K562 (cell line): ENCODE measurements at regions not wholly inside any gene's neighbourhood (a gene's known extent, or its start where the extent isn't known, plus 50 kb on each side); places are given as distances from the start of the nearest gene placed in this dataset.

Experiments used
- ATAC-seq: fragments of 200-7000 bp; cut with Tn5 transposase; 3 replicates; pipeline ENCODE4 v1.9.1; 2020; ENCODE audit warnings: moderate library complexity
- BruUV-seq: library from RNA; stranded (reverse); fragments of 400-500 nt; replicated peaks from 2 replicates; lab custom pipeline; 2021; lab: Mats Ljungman, UMichigan
- CTCF ChIA-PET: fragments of 300-600 bp; formaldehyde crosslinking; extraction: SDS; loops from one replicate; lab custom pipeline; 2021; ENCODE audit warnings: low intra/inter-chr PET ratio; lab: Yijun Ruan, JAX
- POLR2A ChIA-PET: fragments of 300-600, 350-650 bp; sonication (Branson Sonifier 250); formaldehyde crosslinking; extraction: SDS; loops from one replicate; lab custom pipeline; 2021; ENCODE audit warnings: antibody characterized with exemption, inconsistent platforms; lab: Yijun Ruan, JAX
- DNase-seq, 4 experiments: peaks; one replicate each; pipeline versions ENCODE4 v3.0.0 to v3.0.0-alpha.2; 2011 to 2018; ENCODE audit warnings: low spot score in 3 of 4, mixed read lengths in 3 of 4; ENCODE audit errors: extremely low read depth in 1 of 4
- FAIRE-seq: peaks from 2 replicates; lab custom pipeline; 2011; peaks lifted over from hg19 to GRCh38; lab: Jason Lieb, UNC
- H2AFZ ChIP-seq: 2 replicates; pipeline ENCODE4 v1.6.0; 2011; ENCODE audit warnings: low read depth, low read length, control low read depth, inconsistent platforms
- H3K27ac ChIP-seq: fragments of 200-600 bp; 3 replicates; pipeline ENCODE4 v1.8.0; 2011; ENCODE audit warnings: low read depth, mild to moderate bottlenecking, control low read depth, inconsistent platforms, low read length, moderate library complexity, mixed read lengths; ENCODE audit errors: extremely low read depth
- H3K27me3 ChIP-seq, 2 experiments: fragments of 300-600 bp in 1 of 2; 2 replicates in 1 of 2; 3 replicates in 1 of 2; pipeline versions ENCODE4 v1.6.0 to v1.8.0; 2011; ENCODE audit warnings: inconsistent platforms in 2 of 2, low read length in 2 of 2, mild to moderate bottlenecking in 1 of 2, mixed read lengths in 1 of 2, moderate library complexity in 1 of 2; ENCODE audit not compliant: control insufficient read depth in 2 of 2, insufficient read depth in 2 of 2
- H3K36me3 ChIP-seq: fragments of 300-600 bp; 3 replicates; pipeline ENCODE4 v1.8.0; 2011; ENCODE audit warnings: mild to moderate bottlenecking, low read length, inconsistent platforms; ENCODE audit not compliant: control insufficient read depth, insufficient read depth
- H3K4me1 ChIP-seq, 2 experiments: fragments of 200-600 bp in 1 of 2; replicated peaks in 1 of 2; 2 replicates in 1 of 2; 3 replicates in 1 of 2; pipeline versions ENCODE4 v1.5.1 to v1.8.0; 2011; ENCODE audit warnings: inconsistent platforms in 2 of 2, low read length in 2 of 2, mild to moderate bottlenecking in 1 of 2, mixed read lengths in 1 of 2, moderate library complexity in 1 of 2; ENCODE audit not compliant: control insufficient read depth in 2 of 2, insufficient read depth in 2 of 2
- H3K4me2 ChIP-seq: 2 replicates; pipeline ENCODE4 v1.6.1; 2011; ENCODE audit warnings: low read length, control low read depth, inconsistent platforms, mixed read lengths; ENCODE audit not compliant: insufficient read depth
- H3K4me3 ChIP-seq: fragments of 200-600 bp; sonication (generic), shearing (Covaris generic); 2 replicates; pipeline ENCODE4 v1.5.1; 2016; ENCODE audit warnings: control low read depth, inconsistent platforms
- H3K79me2 ChIP-seq: fragments of 200-600 bp; 3 replicates; pipeline ENCODE4 v1.8.0; 2011; ENCODE audit warnings: low read length, inconsistent platforms; ENCODE audit not compliant: control insufficient read depth, insufficient read depth
- H3K9ac ChIP-seq, 2 experiments: 2 replicates each; pipeline versions ENCODE4 v1.6.0 to v1.6.1; 2011; ENCODE audit warnings: low read depth in 2 of 2, low read length in 2 of 2, control low read depth in 1 of 2, inconsistent platforms in 1 of 2, mild to moderate bottlenecking in 1 of 2, mixed read lengths in 1 of 2; ENCODE audit not compliant: insufficient read depth in 1 of 2
- H3K9me1 ChIP-seq: one replicate; pipeline ENCODE4 v1.6.0; 2011; ENCODE audit warnings: inconsistent platforms, mild to moderate bottlenecking, low read length, moderate library complexity; ENCODE audit not compliant: control insufficient read depth, insufficient read depth
- H3K9me3 ChIP-seq: replicated peaks from 2 replicates; pipeline ENCODE4 v1.5.1; 2011; ENCODE audit warnings: low read depth, low read length, inconsistent platforms; ENCODE audit not compliant: control insufficient read depth, insufficient read depth
- H4K20me1 ChIP-seq: replicated peaks from 2 replicates; pipeline ENCODE4 v1.6.1; 2011; ENCODE audit warnings: low read length, inconsistent platforms, mixed read lengths; ENCODE audit not compliant: control insufficient read depth, insufficient read depth
- BCL6 ChIP-seq: fragments of 250-450 bp; sonication (Bioruptor Pico); IDR thresholded peaks from 2 replicates; pipeline ENCODE4 v1.4.0; 2020
- DMBX1 ChIP-seq: fragments of 250-450 bp; sonication (Bioruptor Pico); IDR thresholded peaks from 2 replicates; pipeline ENCODE4 v1.8.0; 2022; ENCODE audit warnings: inconsistent platforms, mild to moderate bottlenecking, moderate library complexity, borderline replicate concordance
- NELFE ChIP-seq: IDR thresholded peaks from 2 replicates; pipeline ENCODE4 v1.6.1; 2011; ENCODE audit warnings: mild to moderate bottlenecking; ENCODE audit not compliant: insufficient read depth, insufficient read length
- OTX1 ChIP-seq: fragments of 450-650 bp; formaldehyde crosslinking; IDR thresholded peaks from 2 replicates; pipeline ENCODE4 v1.4.0; 2022; ENCODE audit warnings: mild to moderate bottlenecking
- PREB ChIP-seq: sonication (generic); formaldehyde crosslinking; IDR thresholded peaks from 2 replicates; pipeline ENCODE4 v1.8.1; 2023; ENCODE audit warnings: mild to moderate bottlenecking, missing genetic modification reagents
- PRMT5 ChIP-seq: sonication (generic); formaldehyde crosslinking; IDR thresholded peaks from 2 replicates; pipeline ENCODE4 v1.5.0; 2020; ENCODE audit warnings: missing genetic modification reagents
- TFE3 ChIP-seq: fragments of 450-650 bp; formaldehyde crosslinking; IDR thresholded peaks from 2 replicates; pipeline ENCODE4 v1.4.0; 2020; ENCODE audit warnings: mild to moderate bottlenecking, mixed read lengths
- ZNF512 ChIP-seq: IDR thresholded peaks from 2 replicates; pipeline ENCODE4 v1.6.1; 2016; ENCODE audit warnings: missing genetic modification characterization, missing compliant biosample characterization
- WGBS: fragments of 100-300 bp; shearing (Covaris generic); methylation state at CpG from one replicate; pipeline ENCODE4 v1.1.6; 2016; ENCODE audit warnings: low coverage, mixed read lengths; ENCODE audit not compliant: insufficient coverage; ENCODE audit errors: missing lambda C conversion rate; 5-methylcytosine and 5-hydroxymethylcytosine counted together
- in situ Hi-C: fragments of 300-500 bp; cut with MboI; formaldehyde crosslinking; loops from 4 replicates; pipeline ENCODE4 v1.15.0; 2018; ENCODE audit warnings: inconsistent platforms, mixed read lengths
- intact Hi-C: fragments of 100-400 bp; cut with micrococcal nuclease; formaldehyde crosslinking; loops from 2 replicates; pipeline ENCODE4 v1.14.2; 2022
- TF ChIP-seq, protein P1 (sequence below): IDR thresholded peaks from 2 replicates; pipeline ENCODE4 v1.6.1; 2012; ENCODE audit warnings: low read depth, low read length, improper control_type of control experiment, borderline replicate concordance

DNA sequence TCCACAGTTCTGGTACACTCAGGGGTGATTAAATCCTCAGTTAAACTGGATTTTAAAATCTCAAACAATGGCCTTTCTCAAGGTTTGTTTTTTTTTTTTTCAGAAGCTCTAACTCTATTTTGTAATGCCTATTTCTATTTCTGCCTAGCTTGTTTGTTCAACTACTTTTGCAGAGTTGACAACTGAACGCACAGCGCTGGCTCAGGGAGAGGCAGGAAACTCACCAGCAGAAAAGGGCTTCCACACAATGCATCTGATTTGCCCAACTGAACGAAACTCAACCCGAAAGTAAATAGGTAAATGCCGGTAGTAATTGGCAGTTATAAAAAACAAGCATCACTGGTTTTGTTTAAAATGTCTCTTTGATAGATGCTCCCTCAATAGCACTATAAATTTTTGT, 52.7 kb upstream of the CNEP1R1 start (continued):
- TF ChIP-seq, protein P1, sequence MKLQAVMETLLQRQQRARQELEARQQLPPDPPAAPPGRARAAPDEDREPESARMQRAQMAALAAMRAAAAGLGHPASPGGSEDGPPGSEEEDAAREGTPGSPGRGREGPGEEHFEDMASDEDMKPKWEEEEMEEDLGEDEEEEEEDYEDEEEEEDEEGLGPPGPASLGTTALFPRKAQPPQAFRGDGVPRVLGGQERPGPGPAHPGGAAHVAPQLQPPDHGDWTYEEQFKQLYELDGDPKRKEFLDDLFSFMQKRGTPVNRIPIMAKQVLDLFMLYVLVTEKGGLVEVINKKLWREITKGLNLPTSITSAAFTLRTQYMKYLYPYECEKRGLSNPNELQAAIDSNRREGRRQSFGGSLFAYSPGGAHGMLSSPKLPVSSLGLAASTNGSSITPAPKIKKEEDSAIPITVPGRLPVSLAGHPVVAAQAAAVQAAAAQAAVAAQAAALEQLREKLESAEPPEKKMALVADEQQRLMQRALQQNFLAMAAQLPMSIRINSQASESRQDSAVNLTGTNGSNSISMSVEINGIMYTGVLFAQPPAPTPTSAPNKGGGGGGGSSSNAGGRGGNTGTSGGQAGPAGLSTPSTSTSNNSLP: no peak

DNA sequence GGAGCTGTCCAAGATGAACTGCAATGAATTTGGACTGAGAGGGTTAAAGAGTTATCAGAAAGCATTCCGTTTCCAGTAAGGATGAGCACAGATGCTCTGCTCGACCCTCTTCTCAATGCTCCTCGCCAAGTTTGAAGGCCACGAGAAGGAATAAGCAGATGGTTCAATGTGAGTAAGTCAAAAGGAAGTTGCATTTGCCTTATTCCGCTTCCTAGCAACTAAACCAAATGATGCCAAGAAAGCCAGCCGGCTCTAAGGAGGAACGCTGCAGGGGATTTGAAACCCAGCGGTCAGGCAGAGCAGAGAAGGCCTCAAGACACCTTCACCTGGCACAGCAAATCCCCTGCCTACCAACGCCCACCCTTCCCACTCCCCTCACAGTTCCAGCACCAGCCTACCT, 52.1 kb upstream of the CNEP1R1 start:
- intact Hi-C loops: no loop called here
- no peak for TF ChIP-seq NELFE
- no peak for TF ChIP-seq PRMT5
- no peak for TF ChIP-seq BCL6 (CRISPR knock-in tag)
- TF ChIP-seq ZNF512 (tag): no peak
- no peak for TF ChIP-seq OTX1 (CRISPR knock-in tag)
- no peak for TF ChIP-seq DMBX1
- no peak for TF ChIP-seq PREB
- TF ChIP-seq TFE3 (CRISPR knock-in tag): no peak
- whole genome bisulfite sequencing: 2% methylated on average over 9 of the region's 9 CpGs

More for the DNA sequence above, 52.1 kb upstream of the CNEP1R1 start:
- ChIA-PET CTCF (no interaction called here), POLR2A (interaction anchor here (0.6 kb wide), 1 partner anchor 17 kb away, joined by 3 read pairs; no protein-coding TSS in a partner anchor)
- no peaks in the 10 kb centered on the region for H3K9me3 ChIP-seq
- H3K9me1 ChIP-seq: no peaks in the 10 kb centered on the region
- H3K27ac ChIP-seq: no peak overlapping the region
- no peak overlapping the region for H3K4me2 ChIP-seq
- no peak overlapping the region for H3K9ac ChIP-seq
- in situ Hi-C loops: no loop called here
- no peak overlapping the region for H3K4me3 ChIP-seq
- no peaks in the 10 kb centered on the region for H3K36me3 ChIP-seq
- no peaks in the 10 kb centered on the region for H3K4me1 ChIP-seq
- no TSS peak for BruUV-seq
- DNase-seq: no peak
- no peaks in the 10 kb centered on the region for H3K79me2 ChIP-seq
- no peak for FAIRE-seq
- no peaks in the 10 kb centered on the region for H4K20me1 ChIP-seq
- no peak overlapping the region for H2AFZ ChIP-seq
- no peak for ATAC-seq
- peaks cover 38 to 43% of the 10 kb centered on the region in 2 experiments for H3K27me3 ChIP-seq
